ENCODE measurements at regions not wholly inside any gene's neighbourhood (a gene's known extent, or its start where the extent isn't known, plus 50 kb on each side); places are given as distances from the start of the nearest gene placed in this dataset.

- no peak for TF ChIP-seq CTCF (IDR thresholded peaks at IDR 0.05)
- TF ChIP-seq POLR2A (IDR thresholded peaks at IDR 0.05) = no peak
- no peak for TF ChIP-seq EP300 (IDR thresholded peaks at IDR 0.05)
These were observed 93.2 kb upstream of the ZNF469 start for GRCh38 chr16:88289561-88289960.
